ENCODE measurements at regions not wholly inside any gene's neighbourhood (a gene's known extent, or its start where the extent isn't known, plus 50 kb on each side); places are given as distances from the start of the nearest gene placed in this dataset.
"Not testable (repeated sequence)": the region's sequence is repeated elsewhere in the genome, so short reads cannot be mapped to it uniquely, and the experiment has no call there.

- Mint-ChIP-seq H3K36me3 (ENCODE audit: low read depth) (no peaks in the 10 kb centered on the region), H3K27ac (no peak overlapping the region), H3K9me3 (no peaks in the 10 kb centered on the region), H3K27me3 (no peaks in the 10 kb centered on the region), H3K4me1 (ENCODE audit: low read depth) (no peaks in the 10 kb centered on the region), H3K4me3 (no peak overlapping the region)
- DNase-seq = no peak
- intact Hi-C loops (cut with micrococcal nuclease) = no loop called here
- no peak for TF ChIP-seq CTCF (IDR thresholded peaks at IDR 0.05)
- ATAC-seq = no peak
- POLR2A ChIA-PET = interaction anchor here (0.6 kb wide), 1 partner anchor 483 kb away, joined by 3 read pairs; no protein-coding TSS in a partner anchor
- CTCF ChIA-PET = no interaction called here
Measured at GRCh38 chr1:76725864-76726619, 141.2 kb upstream of the ST6GALNAC5 start.

- DNase-seq (no peak), ATAC-seq (no peak)
- ChIA-PET POLR2A (no interaction called here), CTCF (no interaction called here)
- H3K9me3 Mint-ChIP-seq = no peaks in the 10 kb centered on the region
- intact Hi-C loops (cut with micrococcal nuclease) = no loop called here
- H3K36me3 Mint-ChIP-seq (ENCODE audit: low read depth) = no peaks in the 10 kb centered on the region
- TF ChIP-seq CTCF (IDR thresholded peaks at IDR 0.05) = no peak
- H3K4me1 Mint-ChIP-seq (ENCODE audit: low read depth) = no peaks in the 10 kb centered on the region
- no peaks in the 10 kb centered on the region for H3K27me3 Mint-ChIP-seq
- no peak overlapping the region for H3K4me3 Mint-ChIP-seq
- no peak overlapping the region for H3K27ac Mint-ChIP-seq
Measured at GRCh38 chr1:76727520-76727919, 139.8 kb upstream of the ST6GALNAC5 start.

- ATAC-seq = no peak
- no peak overlapping the region for H3K27ac Mint-ChIP-seq
- H3K27me3 Mint-ChIP-seq = no peaks in the 10 kb centered on the region
- DNase-seq = no peak
- TF ChIP-seq CTCF (IDR thresholded peaks at IDR 0.05) = no peak
- H3K36me3 Mint-ChIP-seq (ENCODE audit: low read depth) = no peaks in the 10 kb centered on the region
- no peaks in the 10 kb centered on the region for H3K9me3 Mint-ChIP-seq
- no peaks in the 10 kb centered on the region for H3K4me1 Mint-ChIP-seq (ENCODE audit: low read depth)
- no peak overlapping the region for H3K4me3 Mint-ChIP-seq
- intact Hi-C loops (cut with micrococcal nuclease) = no loop called here
- POLR2A ChIA-PET = no interaction called here
- CTCF ChIA-PET = no interaction called here
Measured at GRCh38 chr1:76729142-76729541, 138.1 kb upstream of the ST6GALNAC5 start.

- Mint-ChIP-seq H3K4me3 (no peak overlapping the region), H3K27me3 (no peaks in the 10 kb centered on the region), H3K4me1 (ENCODE audit: low read depth) (no peaks in the 10 kb centered on the region), H3K9me3 (no peaks in the 10 kb centered on the region), H3K36me3 (ENCODE audit: low read depth) (no peaks in the 10 kb centered on the region), H3K27ac (no peak overlapping the region)
- CTCF ChIA-PET = interaction anchor here (1.1 kb wide), 1 partner anchor 36 kb away, joined by 3 read pairs; no protein-coding TSS in a partner anchor
- no peak for TF ChIP-seq CTCF (IDR thresholded peaks at IDR 0.05)
- intact Hi-C loops (cut with micrococcal nuclease) = no loop called here
- ATAC-seq (no peak), DNase-seq (no peak)
- POLR2A ChIA-PET = no interaction called here
Measured at GRCh38 chr1:76730027-76730426, 137.3 kb upstream of the ST6GALNAC5 start.

- CTCF ChIA-PET; ATAC-seq; H3K4me1 Mint-ChIP-seq (ENCODE audit: low read depth); H3K27me3 Mint-ChIP-seq; H3K9me3 Mint-ChIP-seq; H3K4me3 Mint-ChIP-seq; DNase-seq; POLR2A ChIA-PET; intact Hi-C loops (cut with micrococcal nuclease); H3K36me3 Mint-ChIP-seq (ENCODE audit: low read depth); H3K27ac Mint-ChIP-seq: not testable (repeated sequence)
Measured at GRCh38 chr1:76738355-76738754, 128.9 kb upstream of the ST6GALNAC5 start.

GRCh38 chr1:76740956-76741355 lies 126.3 kb upstream of the ST6GALNAC5 start:
- H3K27ac Mint-ChIP-seq; intact Hi-C loops (cut with micrococcal nuclease); CTCF ChIA-PET; H3K4me3 Mint-ChIP-seq; DNase-seq; ATAC-seq; H3K36me3 Mint-ChIP-seq (ENCODE audit: low read depth); POLR2A ChIA-PET; H3K4me1 Mint-ChIP-seq (ENCODE audit: low read depth); H3K9me3 Mint-ChIP-seq; H3K27me3 Mint-ChIP-seq: not testable (repeated sequence)

Measured in activated CD8-positive, alpha-beta T cell treated with anti-CD3 and anti-CD28 coated beads for 36 hours (primary cell).